H1 (cell line): ENCODE measurements at regions not wholly inside any gene's neighbourhood (a gene's known extent, or its start where the extent isn't known, plus 50 kb on each side); places are given as distances from the start of the nearest gene placed in this dataset.

Experiments
- CTCF ChIA-PET: fragments of 300-600 bp; sonication (Branson Sonifier 250); formaldehyde crosslinking; loops from one replicate; lab custom pipeline; 2021; ENCODE audit not compliant: partially characterized antibody; lab: Charles Lee
- POLR2A ChIA-PET: fragments of 300-600 bp; sonication (Branson Sonifier 250); formaldehyde crosslinking; loops from one replicate; lab custom pipeline; 2021; ENCODE audit warnings: inconsistent platforms; ENCODE audit not compliant: partially characterized antibody; lab: Charles Lee
- DNase-seq, 2 experiments: peaks; one replicate each; pipeline versions ENCODE4 v3.0.0 to v3.0.0-alpha.2; 2010 to 2022; ENCODE audit warnings: low spot score in 2 of 2, low read depth in 1 of 2, mixed read lengths in 1 of 2
- FAIRE-seq: peaks from 2 replicates; lab custom pipeline; 2011; peaks lifted over from hg19 to GRCh38; lab: Jason Lieb, UNC
- H2AFZ ChIP-seq: 2 replicates; pipeline ENCODE4 v1.8.1; 2012; ENCODE audit warnings: low read length, inconsistent platforms
- H2AK5ac ChIP-seq: 2 replicates; pipeline ENCODE4 v1.6.1; 2013; ENCODE audit warnings: low read depth, low read length
- H2BK120ac ChIP-seq: replicated peaks from 2 replicates; pipeline ENCODE3; 2013; ENCODE audit warnings: low read depth, low read length, inconsistent platforms
- H2BK12ac ChIP-seq: 2 replicates; pipeline ENCODE4 v1.6.1; 2013; ENCODE audit warnings: low read depth, low read length
- H2BK15ac ChIP-seq: 2 replicates; pipeline ENCODE4 v1.6.1; 2013; ENCODE audit warnings: low read length
- H2BK20ac ChIP-seq: 2 replicates; pipeline ENCODE4 v1.6.1; 2013; ENCODE audit warnings: low read length
- H2BK5ac ChIP-seq: 2 replicates; pipeline ENCODE4 v1.6.1; 2013; ENCODE audit warnings: low read depth, low read length
- H3K14ac ChIP-seq: 2 replicates; pipeline ENCODE4 v1.6.1; 2013; ENCODE audit warnings: inconsistent platforms; ENCODE audit not compliant: insufficient read length
- H3K18ac ChIP-seq: 2 replicates; pipeline ENCODE4 v1.6.1; 2013; ENCODE audit warnings: low read length; ENCODE audit errors: extremely low read depth
- H3K23ac ChIP-seq: 2 replicates; pipeline ENCODE4 v1.6.1; 2013; ENCODE audit warnings: inconsistent platforms; ENCODE audit not compliant: insufficient read length
- H3K23me2 ChIP-seq: 2 replicates; pipeline ENCODE4 v1.6.1; 2013; ENCODE audit warnings: low read depth, low read length
- H3K27ac ChIP-seq: 2 replicates; pipeline ENCODE4 v1.6.1; 2011; ENCODE audit warnings: low read depth, low read length, inconsistent platforms
- H3K27me3 ChIP-seq, 4 experiments: replicated peaks in 1 of 4; 1 replicate in 1 of 4; 2 replicates in 3 of 4; pipeline versions ENCODE4 v1.6.1 to v1.8.1; 2011 to 2013; ENCODE audit warnings: low read length in 3 of 4, mild to moderate bottlenecking in 3 of 4, inconsistent platforms in 2 of 4, mixed read lengths in 2 of 4, moderate library complexity in 1 of 4; ENCODE audit not compliant: control insufficient read depth in 3 of 4, insufficient read depth in 3 of 4; ENCODE audit errors: extremely low read depth in 1 of 4
- H3K36me3 ChIP-seq, 4 experiments: 2 replicates each; pipeline versions ENCODE4 v1.6.1 to v1.8.1; 2011 to 2013; ENCODE audit warnings: mild to moderate bottlenecking in 4 of 4, low read length in 3 of 4, moderate library complexity in 2 of 4, control low read depth in 1 of 4, inconsistent platforms in 1 of 4; ENCODE audit not compliant: insufficient read depth in 4 of 4, control insufficient read depth in 2 of 4
- H3K4ac ChIP-seq: replicated peaks from 2 replicates; pipeline ENCODE3; 2013; ENCODE audit warnings: low read length, low read depth, mixed read lengths, inconsistent platforms; ENCODE audit not compliant: insufficient read length
- H3K4me1 ChIP-seq, 4 experiments: replicated peaks in 1 of 4; 1 replicate in 1 of 4; 2 replicates in 3 of 4; pipeline versions ENCODE4 v1.6.1 to v1.8.1; 2011 to 2013; ENCODE audit warnings: low read length in 3 of 4, inconsistent platforms in 2 of 4, mixed read lengths in 1 of 4; ENCODE audit not compliant: insufficient read depth in 4 of 4, control insufficient read depth in 3 of 4
- H3K4me2 ChIP-seq, 2 experiments: 2 replicates each; pipeline versions ENCODE4 v1.6.1 to v1.8.1; 2011 to 2013; ENCODE audit warnings: low read depth in 2 of 2, low read length in 2 of 2, control low read depth in 1 of 2, inconsistent platforms in 1 of 2, mild to moderate bottlenecking in 1 of 2; ENCODE audit not compliant: insufficient read depth in 1 of 2
- H3K4me3 ChIP-seq, 4 experiments: fragments of 200-600, 300-600 bp in 1 of 4; sonication (generic), shearing (Covaris generic), sonication (Bioruptor Twin) in 1 of 4; 2 replicates each; pipeline versions ENCODE4 v1.5.1 to v1.8.1; 2011 to 2016; ENCODE audit warnings: low read length in 4 of 4, low read depth in 3 of 4, control low read depth in 2 of 4, inconsistent platforms in 2 of 4, mild to moderate bottlenecking in 2 of 4, mixed read lengths in 1 of 4, moderate library complexity in 1 of 4; ENCODE audit not compliant: insufficient read depth in 2 of 4; ENCODE audit errors: extremely low read depth in 1 of 4
- H3K56ac ChIP-seq: replicated peaks from 2 replicates; pipeline ENCODE3; 2013; ENCODE audit warnings: low read depth, mild to moderate bottlenecking, mixed read lengths, low read length, inconsistent platforms; ENCODE audit not compliant: insufficient read length
- H3K79me1 ChIP-seq: 2 replicates; pipeline ENCODE4 v1.6.1; 2013; ENCODE audit warnings: low read depth, low read length, control low read depth
- H3K79me2 ChIP-seq, 2 experiments: 2 replicates each; pipeline versions ENCODE4 v1.6.1 to v1.8.1; 2012 to 2013; ENCODE audit warnings: low read length in 2 of 2, mild to moderate bottlenecking in 2 of 2, inconsistent platforms in 1 of 2; ENCODE audit not compliant: insufficient read depth in 2 of 2, control insufficient read depth in 1 of 2
- H3K9ac ChIP-seq, 4 experiments: replicated peaks in 1 of 4; 1 replicate in 1 of 4; 2 replicates in 3 of 4; pipeline versions ENCODE4 v1.6.1 to v1.8.1; 2011 to 2013; ENCODE audit warnings: low read depth in 3 of 4, low read length in 3 of 4, control low read depth in 2 of 4, mild to moderate bottlenecking in 2 of 4, moderate library complexity in 2 of 4, inconsistent platforms in 1 of 4; ENCODE audit errors: extremely low read depth in 1 of 4
- H3K9me3 ChIP-seq, 2 experiments: 2 replicates each; pipeline versions ENCODE4 v1.6.1 to v1.8.1; 2012 to 2013; ENCODE audit warnings: mild to moderate bottlenecking in 2 of 2, moderate library complexity in 2 of 2, control low read depth in 1 of 2, inconsistent platforms in 1 of 2, low read depth in 1 of 2, low read length in 1 of 2, mixed read lengths in 1 of 2; ENCODE audit not compliant: insufficient read depth in 2 of 2
- H4K20me1 ChIP-seq, 2 experiments: replicated peaks in 1 of 2; 2 replicates each; pipeline versions ENCODE3 to v1.8.1; 2011 to 2013; ENCODE audit warnings: inconsistent platforms in 2 of 2, low read length in 2 of 2, mild to moderate bottlenecking in 1 of 2; ENCODE audit not compliant: insufficient read depth in 2 of 2, control insufficient read depth in 1 of 2
- H4K5ac ChIP-seq: 2 replicates; pipeline ENCODE4 v1.6.1; 2013; ENCODE audit warnings: low read length, low read depth, mixed read lengths, inconsistent platforms; ENCODE audit not compliant: insufficient read length
- H4K8ac ChIP-seq: 2 replicates; pipeline ENCODE4 v1.8.0; 2013; ENCODE audit warnings: mild to moderate bottlenecking, moderate library complexity, low read length, inconsistent platforms; ENCODE audit not compliant: insufficient read depth; ENCODE audit errors: extremely low read depth
- H4K91ac ChIP-seq: replicated peaks from 2 replicates; pipeline ENCODE3; 2013; ENCODE audit warnings: low read length, mixed read lengths, inconsistent platforms; ENCODE audit not compliant: insufficient read length
- CBX8 ChIP-seq: fragments of 300-800, 300-1000 bp; sonication (generic); IDR thresholded peaks from 2 replicates; pipeline ENCODE4 v1.7.1; 2016; ENCODE audit warnings: low read depth, low read length, borderline replicate concordance
- CHD1 ChIP-seq: IDR thresholded peaks from 2 replicates; pipeline ENCODE4 v1.6.1; 2012; ENCODE audit warnings: low read depth, low read length, improper control_type of control experiment
- EZH2 ChIP-seq: fragments of 200-600 bp; sonication (generic); IDR thresholded peaks from 2 replicates; pipeline ENCODE4 v1.7.1; 2012; ENCODE audit warnings: low read depth, mild to moderate bottlenecking, moderate library complexity, low read length, inconsistent platforms; ENCODE audit not compliant: severe bottlenecking
- GTF2F1 ChIP-seq: IDR thresholded peaks from 2 replicates; pipeline ENCODE4 v1.6.1; 2012; ENCODE audit warnings: low read depth, low read length, improper control_type of control experiment, borderline replicate concordance
- JUN ChIP-seq: IDR thresholded peaks from 2 replicates; pipeline ENCODE4 v1.6.1; 2011; ENCODE audit warnings: low read depth, mild to moderate bottlenecking, improper control_type of control experiment, low read length
- KDM1A ChIP-seq: fragments of 200-600, 300-600 bp; sonication (generic); IDR thresholded peaks from 2 replicates; pipeline ENCODE4 v1.7.1; 2016; ENCODE audit warnings: mild to moderate bottlenecking, low read length, borderline replicate concordance
- PHF8 ChIP-seq: fragments of 200-600 bp; sonication (generic); conservative IDR thresholded peaks from 2 replicates; pipeline ENCODE4 v1.7.1; 2012; ENCODE audit warnings: low read depth, mild to moderate bottlenecking, inconsistent platforms, low read length, moderate library complexity
- POU5F1 ChIP-seq: IDR thresholded peaks from 2 replicates; pipeline ENCODE4 v1.6.1; 2011; ENCODE audit warnings: low read depth, mild to moderate bottlenecking, low read length, moderate library complexity
- RAD21 ChIP-seq, 2 experiments: IDR thresholded peaks in 1 of 2; conservative IDR thresholded peaks in 1 of 2; 2 replicates each; pipeline ENCODE4 v1.6.1; 2011; ENCODE audit warnings: low read depth in 2 of 2, low read length in 2 of 2, improper control_type of control experiment in 1 of 2, inconsistent platforms in 1 of 2, mild to moderate bottlenecking in 1 of 2, moderate library complexity in 1 of 2
- RBBP5 ChIP-seq: IDR thresholded peaks from 2 replicates; pipeline ENCODE4 v1.7.1; 2012; ENCODE audit warnings: low read depth, mild to moderate bottlenecking, inconsistent platforms, low read length, moderate library complexity, borderline replicate concordance
- SAP30 ChIP-seq: fragments of 300-600 bp; sonication (generic); IDR thresholded peaks from 2 replicates; pipeline ENCODE4 v1.7.1; 2012; ENCODE audit warnings: low read length, moderate library complexity, mild to moderate bottlenecking, inconsistent platforms; ENCODE audit not compliant: insufficient read depth, insufficient replicate concordance
- SUZ12 ChIP-seq: fragments of 200-600 bp; sonication (generic); IDR thresholded peaks from 2 replicates; pipeline ENCODE4 v1.6.1; 2012; ENCODE audit warnings: mild to moderate bottlenecking, inconsistent platforms, low read length, moderate library complexity, mixed read lengths
- YY1 ChIP-seq: IDR thresholded peaks from 2 replicates; pipeline ENCODE4 v1.6.1; 2011; ENCODE audit warnings: low read depth, mild to moderate bottlenecking, low read length
- WGBS, 2 experiments: shearing (Covaris generic) in 1 of 2; methylation state at CpG; one replicate each; pipeline versions ENCODE4 v1.1.6 to v1.1.7; 2013 to 2015; ENCODE audit warnings: low lambda C conversion rate in 2 of 2, mixed read lengths in 2 of 2, inconsistent platforms in 1 of 2, low coverage in 1 of 2, missing lambda C conversion rate in 1 of 2; ENCODE audit not compliant: insufficient replicate concordance in 2 of 2, insufficient coverage in 1 of 2, insufficient read length in 1 of 2; ENCODE audit errors: extremely low coverage in 1 of 2, missing lambda C conversion rate in 1 of 2; 5-methylcytosine and 5-hydroxymethylcytosine counted together

- no peak overlapping the region for H3K14ac ChIP-seq
- H3K36me3 ChIP-seq = no peaks in the 10 kb centered on the region; a peak in 1 of 8 replicates
- no peak overlapping the region for H3K4me3 ChIP-seq
- no peak overlapping the region for H2BK5ac ChIP-seq
- no peak overlapping the region for H3K18ac ChIP-seq
- H2AK5ac ChIP-seq = no peak overlapping the region
- no peak overlapping the region for H4K5ac ChIP-seq
- H3K4me2 ChIP-seq = no peak overlapping the region
- no peak overlapping the region for H4K8ac ChIP-seq
- H3K9me3 ChIP-seq = peaks cover 0 to 4% of the 10 kb centered on the region in 2 experiments; a peak in 1 of 4 replicates
- CTCF ChIA-PET = no interaction called here
- no peak overlapping the region for H2BK12ac ChIP-seq
- H4K91ac ChIP-seq = no peak overlapping the region
- no peak overlapping the region for H3K27ac ChIP-seq
- no peak overlapping the region for H2BK20ac ChIP-seq
- no peaks in the 10 kb centered on the region for H3K23me2 ChIP-seq
- POLR2A ChIA-PET = no interaction called here
- H3K4ac ChIP-seq = no peak overlapping the region
- no peak overlapping the region for H2AFZ ChIP-seq
- H4K20me1 ChIP-seq = no peaks in the 10 kb centered on the region
- H2BK120ac ChIP-seq = no peak overlapping the region
- no peak overlapping the region for H3K9ac ChIP-seq
- no peak overlapping the region for H3K56ac ChIP-seq
- H3K79me1 ChIP-seq = no peaks in the 10 kb centered on the region
- no peak overlapping the region for H2BK15ac ChIP-seq
- no peaks in the 10 kb centered on the region for H3K27me3 ChIP-seq
- 89% methylated on average over 4 of the region's 4 CpGs; no CpG with 5 or more reads in 1 of the 2 experiments for WGBS, 2 experiments
- no peak for DNase-seq
- no peak overlapping the region for H3K23ac ChIP-seq
- FAIRE-seq = no peak
- no peaks in the 10 kb centered on the region for H3K4me1 ChIP-seq
- H3K79me2 ChIP-seq = no peaks in the 10 kb centered on the region
- TF ChIP-seq SUZ12 = no peak
- no peak for TF ChIP-seq CHD1
- no peak for TF ChIP-seq PHF8
- no peak for TF ChIP-seq JUN
- no peak for TF ChIP-seq CBX8
- no peak for TF ChIP-seq GTF2F1
- no peak for TF ChIP-seq SAP30
- no peak for TF ChIP-seq RBBP5
- no peak for TF ChIP-seq POU5F1
- no peak for TF ChIP-seq EZH2
- no peak for TF ChIP-seq RAD21 (IDR thresholded peaks at IDR 0.05 in 1 of 2, conservative IDR thresholded peaks at IDR 0.05 in 1 of 2; ENCODE audit: low read depth in 2 of 2, low read length in 2 of 2)
- no peak for TF ChIP-seq YY1
- no peak for TF ChIP-seq KDM1A
Measured at GRCh38 chr2:138979131-138979785, 199.1 kb upstream of the NXPH2 start.
